Lower lobe of right lung (tissue), 2 donors: ENCODE measurements at regions not wholly inside any gene's neighbourhood (a gene's known extent, or its start where the extent isn't known, plus 50 kb on each side); places are given as distances from the start of the nearest gene placed in this dataset.
A peak's percentile ranks its signal among the peaks of the same experiment; 100 is the strongest.

Experiments
- ATAC-seq, 2 donors: fragments of 200-7000 bp; cut with Tn5 transposase; one replicate each; pipeline ENCODE4 v1.9.1; 2020 to 2022; ENCODE audit warnings: mild to moderate bottlenecking in 2 of 2, moderate library complexity in 2 of 2
- DNase-seq: peaks from one replicate; pipeline ENCODE4 v3.0.0-alpha.2; 2020
- H3K27ac ChIP-seq: fragments of 200-600 bp; one replicate; pipeline ENCODE4 v1.8.0; 2022
- H3K27me3 ChIP-seq: fragments of 200-600 bp; one replicate; pipeline ENCODE4 v1.8.0; 2022; ENCODE audit warnings: low read depth
- H3K36me3 ChIP-seq: fragments of 200-600 bp; one replicate; pipeline ENCODE4 v1.8.0; 2022; ENCODE audit warnings: mild to moderate bottlenecking
- H3K4me1 ChIP-seq: fragments of 200-600 bp; one replicate; pipeline ENCODE4 v1.8.0; 2022
- H3K4me3 ChIP-seq: fragments of 200-600 bp; one replicate; pipeline ENCODE4 v1.8.0; 2022; ENCODE audit warnings: mild to moderate bottlenecking
- H3K9me3 ChIP-seq: fragments of 200-600 bp; one replicate; pipeline ENCODE4 v1.8.0; 2022
- intact Hi-C: fragments of 100-400 bp; cut with DNase I; formaldehyde crosslinking; loops from one replicate; pipeline ENCODE4 v1.11.0; 2022
- TF ChIP-seq, protein P1 (sequence below): fragments of 200-600 bp; IDR thresholded peaks from one replicate; pipeline ENCODE4 v1.8.0; 2022; ENCODE audit warnings: antibody characterized with exemption, mild to moderate bottlenecking
- donor health status: DM: no; HTN: yes; CAD: no; lungs with severe emphysema.

- no peaks in the 10 kb centered on the region for H3K27me3 ChIP-seq
- intact Hi-C loops = no loop called here
- TF ChIP-seq, protein P1, sequence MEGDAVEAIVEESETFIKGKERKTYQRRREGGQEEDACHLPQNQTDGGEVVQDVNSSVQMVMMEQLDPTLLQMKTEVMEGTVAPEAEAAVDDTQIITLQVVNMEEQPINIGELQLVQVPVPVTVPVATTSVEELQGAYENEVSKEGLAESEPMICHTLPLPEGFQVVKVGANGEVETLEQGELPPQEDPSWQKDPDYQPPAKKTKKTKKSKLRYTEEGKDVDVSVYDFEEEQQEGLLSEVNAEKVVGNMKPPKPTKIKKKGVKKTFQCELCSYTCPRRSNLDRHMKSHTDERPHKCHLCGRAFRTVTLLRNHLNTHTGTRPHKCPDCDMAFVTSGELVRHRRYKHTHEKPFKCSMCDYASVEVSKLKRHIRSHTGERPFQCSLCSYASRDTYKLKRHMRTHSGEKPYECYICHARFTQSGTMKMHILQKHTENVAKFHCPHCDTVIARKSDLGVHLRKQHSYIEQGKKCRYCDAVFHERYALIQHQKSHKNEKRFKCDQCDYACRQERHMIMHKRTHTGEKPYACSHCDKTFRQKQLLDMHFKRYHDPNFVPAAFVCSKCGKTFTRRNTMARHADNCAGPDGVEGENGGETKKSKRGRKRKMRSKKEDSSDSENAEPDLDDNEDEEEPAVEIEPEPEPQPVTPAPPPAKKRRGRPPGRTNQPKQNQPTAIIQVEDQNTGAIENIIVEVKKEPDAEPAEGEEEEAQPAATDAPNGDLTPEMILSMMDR = no peak
Observed at GRCh38 chr2:100752628-100753333, 67.2 kb upstream of the NPAS2 start.

DNA sequence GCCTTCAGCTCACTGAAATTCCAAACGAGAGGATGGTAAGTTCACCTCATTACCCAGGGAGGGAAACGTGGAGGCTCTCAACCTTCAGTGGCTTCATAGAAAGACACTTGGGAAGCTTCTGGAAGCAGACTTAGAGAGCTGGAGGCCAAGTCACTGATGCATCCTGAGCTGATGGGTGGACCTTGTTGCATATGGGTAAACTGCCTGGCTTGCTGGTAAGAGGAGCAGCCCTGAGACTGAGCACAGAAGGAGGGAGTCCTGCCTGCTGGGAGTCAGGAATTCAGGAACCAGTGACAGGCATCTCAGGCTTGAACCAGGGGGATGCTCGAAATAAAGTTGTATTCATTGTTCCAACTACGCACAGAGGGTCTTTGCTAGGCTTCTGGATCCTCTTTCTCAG is 66.5 kb upstream of the NPAS2 start:
- intact Hi-C loops = no loop called here
- peaks cover 29% of the 10 kb centered on the region for H3K4me1 ChIP-seq
- ATAC-seq (peak in 1 of 2 donors; percentile 7), DNase-seq (no peak)
- no peaks in the 10 kb centered on the region for H3K9me3 ChIP-seq
- no peaks in the 10 kb centered on the region for H3K27me3 ChIP-seq
- TF ChIP-seq, protein P1 = no peak
- H3K4me3 ChIP-seq = no peak overlapping the region
- no peaks in the 10 kb centered on the region for H3K36me3 ChIP-seq
- no peak overlapping the region for H3K27ac ChIP-seq

More at GRCh38 chr2:100752628-100753333, 67.2 kb upstream of the NPAS2 start:
- ATAC-seq (peak; percentile 87 to 95), DNase-seq (no peak)
- Histone ChIP-seq H3K4me3 (no peak overlapping the region), H3K4me1 (peaks cover 29% of the 10 kb centered on the region), H3K9me3 (no peaks in the 10 kb centered on the region), H3K27ac (no peak overlapping the region), H3K36me3 (no peaks in the 10 kb centered on the region)

DNA sequence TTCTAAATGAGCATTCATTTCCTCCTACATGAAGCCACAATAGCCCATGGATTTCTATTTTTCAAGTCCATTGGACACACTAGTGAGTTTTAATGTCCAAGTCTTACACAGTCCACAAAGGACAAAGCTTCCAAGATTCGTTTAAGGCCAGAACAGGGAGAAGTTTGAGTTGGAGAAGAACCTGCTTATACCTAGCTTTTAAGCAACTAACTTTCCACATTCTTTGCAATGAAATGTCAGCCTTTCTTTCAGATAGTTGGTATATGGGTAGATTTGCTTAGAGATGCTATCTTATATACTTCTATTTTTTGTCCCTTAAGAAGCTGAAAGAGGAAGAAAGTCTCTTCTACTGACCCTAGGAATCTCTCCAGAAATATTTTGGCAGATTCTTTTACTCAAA is 66.1 kb upstream of the NPAS2 start:
- Histone ChIP-seq H3K9me3 (no peaks in the 10 kb centered on the region), H3K27ac (no peak overlapping the region), H3K4me3 (no peak overlapping the region), H3K27me3 (no peaks in the 10 kb centered on the region), H3K36me3 (no peaks in the 10 kb centered on the region), H3K4me1 (peaks cover 29% of the 10 kb centered on the region)
- DNase-seq (no peak), ATAC-seq (no peak)
- TF ChIP-seq, protein P1 = no peak
- intact Hi-C loops = no loop called here

DNA sequence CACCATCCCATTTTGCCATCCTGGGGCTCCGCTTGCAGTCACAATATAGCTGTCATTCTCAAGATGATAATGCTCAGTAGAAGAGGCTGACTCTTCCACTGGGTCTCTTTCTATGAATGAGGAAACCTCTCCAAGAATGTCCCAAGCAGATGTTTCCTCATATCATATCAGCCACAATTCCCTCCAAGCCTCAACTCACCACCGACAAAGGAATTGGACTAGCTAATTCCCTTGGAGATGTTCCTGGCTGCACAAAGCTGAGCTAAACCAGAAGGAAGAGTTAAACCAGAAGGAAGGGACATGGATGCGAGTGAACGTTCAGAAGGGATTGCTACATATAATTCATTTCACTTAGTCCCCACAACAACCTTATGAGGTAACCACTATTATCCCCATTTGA is 65.0 kb upstream of the NPAS2 start:
- Histone ChIP-seq H3K9me3 (no peaks in the 10 kb centered on the region), H3K36me3 (no peaks in the 10 kb centered on the region), H3K27me3 (no peaks in the 10 kb centered on the region), H3K27ac (no peak overlapping the region), H3K4me1 (peaks cover 29% of the 10 kb centered on the region), H3K4me3 (no peak overlapping the region)
- TF ChIP-seq, protein P1 = no peak
- ATAC-seq (no peak), DNase-seq (no peak)
- intact Hi-C loops = no loop called here

GRCh38 chr2:100755441-100755840 is 64.5 kb upstream of the NPAS2 start:
- Histone ChIP-seq H3K36me3 (no peaks in the 10 kb centered on the region), H3K27me3 (no peaks in the 10 kb centered on the region), H3K4me1 (peaks cover 29% of the 10 kb centered on the region), H3K9me3 (no peaks in the 10 kb centered on the region), H3K4me3 (no peak overlapping the region), H3K27ac (no peak overlapping the region)
- intact Hi-C loops = no loop called here
- ATAC-seq = no peak
- TF ChIP-seq, protein P1 = no peak
- no peak for DNase-seq
